Kidney glomerular epithelial cell (primary cell): ENCODE measurements at regions not wholly inside any gene's neighbourhood (a gene's known extent, or its start where the extent isn't known, plus 50 kb on each side); places are given as distances from the start of the nearest gene placed in this dataset.
"Not testable (repeated sequence)": the region's sequence is repeated elsewhere in the genome, so short reads cannot be mapped to it uniquely, and the experiment has no call there.

ENCODE experiments used
- DNase-seq: peaks from one replicate; lab custom pipeline; 2025; lab: John Stamatoyannopoulos, UW

DNA sequence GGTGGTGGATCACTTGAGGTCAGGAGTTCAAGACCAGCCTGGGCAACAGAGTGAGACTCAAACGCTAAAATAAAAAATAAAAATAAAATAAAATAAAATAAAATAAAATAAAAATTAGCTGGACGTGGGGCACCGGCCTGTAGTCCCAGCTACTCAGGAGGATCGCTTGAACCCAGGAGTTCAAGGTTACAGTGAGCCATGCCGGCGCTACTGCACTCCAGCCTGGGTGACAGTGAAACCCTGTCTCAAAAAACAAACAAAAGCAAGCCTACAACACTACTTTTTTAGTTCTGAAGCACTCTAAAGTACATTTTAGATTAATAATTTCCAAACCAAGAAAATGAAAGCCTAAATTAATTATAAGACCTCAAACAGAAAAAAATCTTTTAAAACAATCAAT lies 56.2 kb upstream of the ZSCAN2 start:
- not testable (repeated sequence) for DNase-seq

DNA sequence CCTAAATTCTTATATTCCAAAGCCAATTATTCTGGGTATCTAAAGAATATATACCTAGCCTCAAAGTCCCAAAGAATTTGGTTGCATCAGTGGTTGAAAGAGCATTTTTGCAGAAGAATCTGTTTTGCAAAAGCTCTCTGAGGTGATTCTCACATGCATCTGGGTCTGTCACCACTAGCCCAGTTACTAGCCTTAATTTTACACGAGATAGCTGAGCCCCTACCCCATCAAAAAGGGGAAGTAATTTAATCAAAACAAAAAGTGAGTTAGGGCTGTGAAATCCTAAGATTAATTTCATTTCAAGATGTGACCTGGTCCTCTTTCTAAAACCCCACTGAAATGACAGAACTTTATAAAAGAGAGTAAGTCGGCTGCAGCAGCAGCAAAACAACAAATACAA lies 53.7 kb upstream of the ZSCAN2 start:
- DNase-seq, result not testable (repeated sequence)

DNA sequence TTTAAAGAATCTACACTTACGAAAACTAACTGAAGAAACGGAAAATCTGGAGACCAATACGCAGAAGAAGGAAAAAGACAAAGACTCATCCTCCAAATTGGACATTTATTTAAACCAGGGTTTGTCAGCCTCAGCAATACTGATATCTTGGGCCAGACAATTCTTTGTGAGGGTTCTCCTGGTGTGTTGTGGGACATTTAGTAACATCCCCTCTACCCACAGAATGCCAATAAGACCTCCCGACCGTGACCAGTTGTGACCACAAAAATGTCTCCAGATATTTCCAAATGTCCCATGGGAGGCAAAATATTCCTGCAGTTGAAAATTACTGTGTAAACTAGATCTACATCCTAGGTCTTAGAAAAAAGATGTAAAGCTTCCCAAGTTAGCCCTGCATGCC lies 50.3 kb upstream of the ZSCAN2 start:
- DNase-seq, result peak; percentile 46
